C1 segment of cervical spinal cord (tissue), 14 donors: ENCODE measurements at regions not wholly inside any gene's neighbourhood (a gene's known extent, or its start where the extent isn't known, plus 50 kb on each side); places are given as distances from the start of the nearest gene placed in this dataset.

Source experiments
- DNase-seq, 14 donors: peaks; one replicate each; lab custom pipeline; 2025; lab: John Stamatoyannopoulos, UW

DNA sequence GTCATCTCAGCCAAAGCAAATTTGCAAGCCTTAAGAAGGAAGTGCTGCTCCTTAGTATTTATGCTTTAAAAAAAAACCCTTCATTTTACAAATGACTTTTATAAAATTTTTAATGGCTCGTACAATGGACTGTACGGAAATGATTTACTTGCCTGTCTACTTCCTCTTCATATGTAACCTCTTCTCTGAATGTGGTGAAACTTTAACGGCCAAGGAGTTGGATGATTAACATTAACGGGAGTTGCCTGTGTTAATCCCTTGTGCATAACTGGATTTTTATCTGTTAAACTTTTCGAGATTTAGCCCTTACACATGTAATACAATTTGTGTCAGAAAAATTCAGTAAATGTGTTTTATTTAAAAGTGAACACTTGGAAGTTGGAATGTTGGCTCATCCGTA lies 429.4 kb downstream of the TBC1D4 start:
- DNase-seq: no peak

GRCh38 chr13:75050419-75051046 lies 431.4 kb downstream of the TBC1D4 start:
- DNase-seq: no peak

GRCh38 chr13:75049735-75050335 lies 432.1 kb downstream of the TBC1D4 start:
- DNase-seq: no peak

- no peak for DNase-seq
These were observed 439.2 kb downstream of the TBC1D4 start for GRCh38 chr13:75042807-75043206.

DNA sequence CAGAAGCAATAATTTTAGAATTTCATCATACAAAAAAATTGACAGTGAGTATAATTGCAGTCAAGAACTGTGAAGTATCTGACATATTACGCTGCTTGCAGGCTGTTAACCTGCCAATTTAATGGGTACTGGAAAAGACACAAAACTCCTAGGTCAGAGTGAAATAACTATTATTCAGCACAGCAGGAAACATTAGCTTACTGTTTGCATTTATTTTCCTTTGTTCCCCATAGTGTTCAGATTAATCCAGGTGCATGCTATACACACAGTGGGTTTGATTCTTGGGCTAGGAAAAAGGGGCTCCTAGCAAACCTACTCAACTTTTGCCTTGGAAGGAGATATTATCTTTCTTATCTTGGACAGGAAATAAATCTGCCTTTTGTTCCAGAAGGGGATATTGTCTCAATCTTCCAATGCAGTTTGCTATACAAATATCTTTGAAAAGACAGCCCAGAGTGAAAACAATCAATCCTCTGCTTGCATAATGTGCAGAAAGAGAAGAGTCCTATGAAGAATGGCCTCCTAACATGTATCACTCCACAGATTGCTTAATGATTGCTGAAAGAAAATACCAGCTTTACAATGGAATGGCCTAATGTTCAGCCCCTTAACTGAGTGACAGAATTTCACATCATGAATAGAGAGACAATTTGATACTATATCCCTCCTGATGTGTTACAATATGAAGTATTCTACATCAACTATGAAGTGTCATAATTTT lies 443.4 kb downstream of the TBC1D4 start:
- no peak for DNase-seq

DNA sequence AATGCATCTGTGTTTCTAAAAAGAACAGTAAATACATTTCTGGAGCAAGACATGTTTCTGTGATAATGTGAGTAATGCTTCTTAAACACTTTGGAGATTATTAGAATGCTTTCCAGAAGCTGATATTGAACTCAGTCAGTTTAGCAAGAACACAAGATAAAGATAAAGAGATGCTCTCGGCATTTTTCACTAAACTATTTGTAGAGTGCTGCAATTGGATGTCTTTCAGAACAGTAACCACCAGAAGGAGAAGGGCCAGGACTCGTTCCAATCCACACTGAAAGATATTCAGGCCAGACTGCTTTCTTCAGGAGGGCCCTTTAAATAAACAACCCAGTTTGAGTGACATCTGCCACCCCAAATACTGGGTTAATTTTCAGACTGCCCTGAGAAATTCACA lies 456.0 kb downstream of the TBC1D4 start:
- no peak for DNase-seq

- DNase-seq: no peak
These were observed 457.4 kb downstream of the TBC1D4 start for GRCh38 chr13:75024602-75025001.

DNA sequence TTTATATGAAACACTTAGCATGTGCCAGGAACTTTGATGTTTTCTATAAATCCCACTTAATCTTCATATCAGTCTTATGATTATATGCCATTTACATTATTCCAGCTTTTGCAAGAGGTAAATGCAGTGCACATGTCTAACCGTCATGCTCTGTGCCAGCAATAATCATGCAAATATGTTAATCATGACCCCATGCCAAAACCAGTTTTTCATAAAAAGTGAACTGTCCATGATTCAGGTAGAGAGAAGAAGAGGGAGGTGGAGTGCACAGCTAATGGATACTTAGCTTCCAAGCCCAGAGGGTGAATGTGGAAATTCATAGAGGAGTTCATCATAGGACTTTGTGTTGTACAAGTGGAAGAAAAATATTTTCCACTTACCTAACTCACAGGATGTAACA lies 458.4 kb downstream of the TBC1D4 start:
- no peak for DNase-seq

DNA sequence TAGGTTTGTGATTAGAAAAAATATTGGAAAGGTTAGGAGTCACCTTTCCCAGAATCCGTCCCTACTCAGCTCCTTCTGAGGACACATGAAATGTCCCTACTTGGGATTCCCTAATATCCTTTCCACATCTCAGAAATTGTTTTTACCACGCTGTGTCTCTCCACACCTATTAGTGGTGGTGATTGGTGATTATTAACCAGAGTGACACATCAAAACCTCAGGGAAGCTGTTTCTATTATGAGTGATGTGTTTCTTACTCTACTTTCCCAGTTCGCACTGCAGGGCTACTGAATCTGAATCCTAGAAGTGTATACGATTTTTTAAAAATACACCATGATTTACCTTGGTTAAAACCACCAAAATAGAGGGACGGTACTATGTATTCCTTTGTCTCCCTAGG lies 460.8 kb downstream of the TBC1D4 start:
- no peak for DNase-seq

GRCh38 chr13:75016225-75016624 lies 465.7 kb downstream of the TBC1D4 start:
- no peak for DNase-seq

DNA sequence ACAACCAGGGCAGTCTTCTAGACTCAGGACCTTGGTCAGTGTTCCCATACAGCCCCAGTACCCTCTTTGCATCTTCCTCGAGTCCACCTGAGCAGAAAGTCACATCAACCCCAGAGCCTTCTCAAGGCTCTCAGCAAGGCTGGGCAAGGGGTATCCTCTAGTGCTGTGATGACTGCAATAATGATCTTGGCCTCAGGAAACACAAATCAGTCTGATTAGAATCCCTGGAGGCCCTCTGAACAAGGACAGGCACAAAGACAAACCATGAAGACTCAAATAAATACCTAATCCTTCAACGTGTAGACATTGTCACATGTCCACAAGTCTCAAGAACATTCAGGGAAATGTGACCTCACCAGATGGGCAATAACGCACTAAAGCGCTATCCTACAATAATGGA lies 468.2 kb downstream of the TBC1D4 start:
- DNase-seq: no peak

- peak in 1 of 14 donors; percentile 24 for DNase-seq
These were observed 471.0 kb downstream of the TBC1D4 start for GRCh38 chr13:75010941-75011340.

DNA sequence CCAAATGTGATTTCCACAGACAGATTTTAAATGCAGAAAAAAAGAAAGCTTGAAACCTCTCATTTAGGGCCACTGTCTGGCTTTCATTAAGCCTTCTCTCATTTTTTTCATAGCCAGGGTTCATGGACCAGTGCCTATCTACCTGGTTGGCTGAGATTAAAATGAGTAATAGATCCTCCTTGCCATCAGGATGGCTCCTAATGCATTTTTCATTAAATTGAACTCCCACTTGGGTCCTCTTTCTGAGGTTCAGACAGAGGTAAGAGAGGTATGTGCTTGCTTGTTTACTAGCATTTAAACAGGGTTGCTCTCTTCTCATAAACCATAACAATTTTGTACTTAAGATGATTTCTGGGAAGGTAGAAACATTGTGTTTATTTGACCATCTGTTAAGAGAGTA lies 473.0 kb downstream of the TBC1D4 start:
- DNase-seq: no peak

DNA sequence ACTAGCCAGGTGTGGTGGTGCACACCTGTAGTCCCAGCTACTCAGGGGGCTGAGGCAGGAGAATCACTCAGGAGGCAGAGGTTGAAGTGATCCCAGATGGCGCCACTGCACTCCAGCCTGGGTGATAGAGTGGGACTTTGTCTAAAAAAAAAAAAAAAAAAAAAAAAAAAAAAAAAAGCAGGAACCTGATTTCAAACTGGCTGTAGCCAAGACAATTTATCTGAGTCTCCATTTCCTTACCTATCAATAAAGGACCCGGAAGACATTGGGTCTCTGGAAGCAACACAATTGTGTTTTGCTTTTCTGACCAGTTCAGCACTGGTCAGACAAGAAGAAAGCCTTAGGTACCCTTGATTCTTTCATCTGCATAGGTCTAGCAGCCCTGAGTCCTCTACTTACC lies 491.0 kb downstream of the TBC1D4 start:
- DNase-seq: no peak

GRCh38 chr13:74987124-74987690 lies 494.8 kb downstream of the TBC1D4 start:
- DNase-seq: no peak

GRCh38 chr13:74986609-74987008 lies 495.4 kb downstream of the TBC1D4 start:
- no peak for DNase-seq

- no peak for DNase-seq
These were observed 502.3 kb downstream of the TBC1D4 start for GRCh38 chr13:74979703-74980102.

DNA sequence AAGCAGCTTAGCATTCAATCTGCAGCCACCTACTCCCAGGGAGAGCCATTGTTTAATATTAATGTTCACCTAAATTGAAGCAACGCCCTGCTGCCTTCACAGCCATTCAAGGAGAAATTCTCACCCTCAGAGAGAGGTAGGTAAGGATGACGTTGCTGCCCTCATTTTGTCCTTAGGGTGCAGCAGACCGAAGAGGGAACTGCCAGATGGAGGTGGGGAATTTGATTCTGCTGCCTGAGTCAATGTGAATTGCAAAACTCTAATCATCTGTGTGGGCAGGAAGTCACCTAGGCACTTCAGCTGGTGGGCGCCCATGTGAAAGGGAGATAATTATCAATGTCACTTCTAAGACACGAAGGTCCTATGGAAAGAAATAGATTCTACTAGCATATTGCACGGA lies 503.4 kb downstream of the TBC1D4 start:
- no peak for DNase-seq

DNA sequence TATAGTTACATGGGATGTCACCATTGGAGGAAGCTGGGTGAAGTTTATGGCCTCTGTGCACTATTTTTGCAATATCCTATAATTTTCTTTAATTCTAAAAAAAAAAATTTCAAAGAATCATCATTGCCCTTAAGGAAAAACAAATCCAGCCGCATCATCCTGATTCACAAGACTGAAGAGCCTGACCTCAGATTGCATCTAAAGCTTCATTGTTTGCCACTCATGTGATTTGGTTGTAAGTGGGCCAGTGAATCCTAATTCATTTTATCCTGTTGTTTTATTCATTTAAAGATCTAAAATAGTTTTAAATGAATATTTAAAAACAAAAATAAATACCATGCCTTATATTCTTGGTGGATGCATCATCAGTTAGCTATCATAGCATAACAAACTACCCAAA lies 504.5 kb downstream of the TBC1D4 start:
- no peak for DNase-seq

GRCh38 chr13:74975111-74975510 lies 506.9 kb downstream of the TBC1D4 start:
- no peak for DNase-seq

DNA sequence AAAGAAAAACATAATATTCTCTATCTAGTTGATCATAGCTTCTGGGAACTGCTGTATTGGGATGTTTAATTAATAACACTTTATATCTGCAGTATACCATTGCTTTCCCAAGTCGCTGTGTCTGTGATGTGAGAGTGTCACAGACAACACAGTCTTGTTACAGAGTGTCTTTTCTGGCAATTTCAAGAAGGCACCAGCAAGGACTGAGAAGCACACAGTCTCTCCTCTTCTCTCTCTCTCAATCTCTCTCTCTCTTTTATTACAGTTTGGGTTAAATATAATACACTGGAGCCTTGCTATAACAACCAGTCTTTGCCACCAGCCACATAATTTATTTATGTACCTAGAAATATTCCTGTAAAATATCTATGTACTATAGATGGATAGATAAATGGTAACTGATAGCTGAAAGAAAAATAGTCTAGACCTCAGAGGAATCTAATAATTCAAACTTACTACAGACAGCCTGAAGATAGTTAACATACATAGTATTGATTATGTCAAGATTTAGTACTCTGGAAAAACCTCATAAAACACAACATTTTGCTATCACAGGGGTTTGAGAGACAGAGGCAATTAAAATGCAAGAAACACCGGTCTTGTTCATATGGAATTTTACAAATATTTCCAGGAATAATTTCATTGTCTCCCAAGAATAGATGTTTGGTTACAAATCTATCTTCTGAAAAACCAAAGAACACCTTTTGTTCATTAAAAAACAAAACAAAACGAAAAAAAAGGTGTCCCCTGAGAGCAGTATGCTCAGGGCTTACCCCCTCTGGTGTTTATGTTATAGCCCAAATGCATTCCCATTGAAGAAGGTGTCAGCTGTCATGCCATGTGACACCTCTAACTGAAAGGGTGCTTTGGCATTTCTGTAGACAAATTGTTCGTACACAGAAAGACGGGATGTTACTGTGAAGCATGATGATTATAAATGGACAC lies 507.8 kb downstream of the TBC1D4 start:
- DNase-seq: no peak

DNA sequence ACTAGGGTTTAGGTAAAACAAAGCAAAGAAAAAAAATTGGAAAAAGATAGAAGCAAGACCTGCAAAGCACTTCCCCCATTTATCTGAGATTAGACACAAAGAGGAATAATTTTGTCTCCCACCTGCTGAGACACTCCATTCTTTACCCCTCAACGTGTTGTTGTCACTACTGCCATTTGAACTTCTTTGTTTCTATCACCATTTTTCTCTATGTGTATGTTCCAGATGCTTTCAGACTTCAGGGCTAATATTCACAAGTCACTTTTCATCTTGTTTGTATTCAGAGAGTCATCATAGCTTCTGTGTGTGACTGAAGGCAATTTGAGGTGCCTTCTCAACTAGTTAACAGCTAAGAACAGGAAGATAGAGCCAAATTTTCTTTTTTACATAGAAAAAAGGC lies 512.5 kb downstream of the TBC1D4 start:
- no peak for DNase-seq
